ENCODE measurements at regions not wholly inside any gene's neighbourhood (a gene's known extent, or its start where the extent isn't known, plus 50 kb on each side); places are given as distances from the start of the nearest gene placed in this dataset.

GRCh38 chr3:150136242-150136641, 165.5 kb upstream of the PFN2 start:
- Histone ChIP-seq H2AFZ (ENCODE audit: low read length) (no peak overlapping the region), H3F3A (ENCODE audit: insufficient read depth, low read length) (no peaks in the 10 kb centered on the region), H3K9ac (ENCODE audit: low read length) (no peak overlapping the region), H3K4me3 (ENCODE audit: low read length) (no peak overlapping the region), H3K27me3 (replicated peaks; ENCODE audit: insufficient read depth, low read length) (no peaks in the 10 kb centered on the region), H3K9me2 (replicated peaks; ENCODE audit: insufficient read depth, low read length) (no peaks in the 10 kb centered on the region), H4K20me1 (ENCODE audit: insufficient read depth, low read length) (no peaks in the 10 kb centered on the region), H3K4me2 (ENCODE audit: low read depth, low read length) (no peak overlapping the region), H3K36me3 (replicated peaks; ENCODE audit: insufficient read depth, low read length) (no peaks in the 10 kb centered on the region), H3K79me2 (ENCODE audit: low read length) (no peaks in the 10 kb centered on the region), H3K4me1 (ENCODE audit: low read length) (no peaks in the 10 kb centered on the region), H3K27ac (ENCODE audit: low read length) (no peak overlapping the region), H3K9me3 (replicated peaks; ENCODE audit: insufficient read depth, low read length) (no peaks in the 10 kb centered on the region)
- no peak for TF ChIP-seq EZH2 (optimal IDR thresholded peaks at IDR 0.05; ENCODE audit: low read depth, low read length)
- no peak for TF ChIP-seq EZH2phosphoT487 (IDR thresholded peaks at IDR 0.05; ENCODE audit: low read length)
- TF ChIP-seq, protein P1, sequence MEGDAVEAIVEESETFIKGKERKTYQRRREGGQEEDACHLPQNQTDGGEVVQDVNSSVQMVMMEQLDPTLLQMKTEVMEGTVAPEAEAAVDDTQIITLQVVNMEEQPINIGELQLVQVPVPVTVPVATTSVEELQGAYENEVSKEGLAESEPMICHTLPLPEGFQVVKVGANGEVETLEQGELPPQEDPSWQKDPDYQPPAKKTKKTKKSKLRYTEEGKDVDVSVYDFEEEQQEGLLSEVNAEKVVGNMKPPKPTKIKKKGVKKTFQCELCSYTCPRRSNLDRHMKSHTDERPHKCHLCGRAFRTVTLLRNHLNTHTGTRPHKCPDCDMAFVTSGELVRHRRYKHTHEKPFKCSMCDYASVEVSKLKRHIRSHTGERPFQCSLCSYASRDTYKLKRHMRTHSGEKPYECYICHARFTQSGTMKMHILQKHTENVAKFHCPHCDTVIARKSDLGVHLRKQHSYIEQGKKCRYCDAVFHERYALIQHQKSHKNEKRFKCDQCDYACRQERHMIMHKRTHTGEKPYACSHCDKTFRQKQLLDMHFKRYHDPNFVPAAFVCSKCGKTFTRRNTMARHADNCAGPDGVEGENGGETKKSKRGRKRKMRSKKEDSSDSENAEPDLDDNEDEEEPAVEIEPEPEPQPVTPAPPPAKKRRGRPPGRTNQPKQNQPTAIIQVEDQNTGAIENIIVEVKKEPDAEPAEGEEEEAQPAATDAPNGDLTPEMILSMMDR (IDR thresholded peaks at IDR 0.05; ENCODE audit: low read length), result no peak
- no peak for DNase-seq

GRCh38 chr3:150135287-150135721, 164.6 kb upstream of the PFN2 start:
- TF ChIP-seq EZH2 (optimal IDR thresholded peaks at IDR 0.05; ENCODE audit: low read depth, low read length) (no peak), EZH2phosphoT487 (IDR thresholded peaks at IDR 0.05; ENCODE audit: low read length) (no peak)
- TF ChIP-seq, protein P1 (IDR thresholded peaks at IDR 0.05; ENCODE audit: low read length), result no peak
- H2AFZ ChIP-seq (ENCODE audit: low read length), result no peak overlapping the region
- H3K4me3 ChIP-seq (ENCODE audit: low read length), result no peak overlapping the region
- no peaks in the 10 kb centered on the region for H3K4me1 ChIP-seq (ENCODE audit: low read length)
- H4K20me1 ChIP-seq (ENCODE audit: insufficient read depth, low read length), result no peaks in the 10 kb centered on the region
- H3K36me3 ChIP-seq (replicated peaks; ENCODE audit: insufficient read depth, low read length), result no peaks in the 10 kb centered on the region
- no peak overlapping the region for H3K27ac ChIP-seq (ENCODE audit: low read length)
- H3F3A ChIP-seq (ENCODE audit: insufficient read depth, low read length), result no peaks in the 10 kb centered on the region
- H3K4me2 ChIP-seq (ENCODE audit: low read depth, low read length), result no peak overlapping the region
- no peaks in the 10 kb centered on the region for H3K9me3 ChIP-seq (replicated peaks; ENCODE audit: insufficient read depth, low read length)
- H3K79me2 ChIP-seq (ENCODE audit: low read length), result no peaks in the 10 kb centered on the region
- no peaks in the 10 kb centered on the region for H3K27me3 ChIP-seq (replicated peaks; ENCODE audit: insufficient read depth, low read length)
- H3K9me2 ChIP-seq (replicated peaks; ENCODE audit: insufficient read depth, low read length), result no peaks in the 10 kb centered on the region
- H3K9ac ChIP-seq (ENCODE audit: low read length), result no peak overlapping the region
- DNase-seq, result no peak

- H3K4me3 ChIP-seq (ENCODE audit: low read length), result no peak overlapping the region
- no peaks in the 10 kb centered on the region for H3K9me2 ChIP-seq (replicated peaks; ENCODE audit: insufficient read depth, low read length)
- no peaks in the 10 kb centered on the region for H3K27me3 ChIP-seq (replicated peaks; ENCODE audit: insufficient read depth, low read length)
- no peak overlapping the region for H2AFZ ChIP-seq (ENCODE audit: low read length)
- TF ChIP-seq EZH2phosphoT487 (IDR thresholded peaks at IDR 0.05; ENCODE audit: low read length) (no peak), EZH2 (optimal IDR thresholded peaks at IDR 0.05; ENCODE audit: low read depth, low read length) (no peak)
- no peaks in the 10 kb centered on the region for H3K36me3 ChIP-seq (replicated peaks; ENCODE audit: insufficient read depth, low read length)
- H3K79me2 ChIP-seq (ENCODE audit: low read length), result no peaks in the 10 kb centered on the region
- H3K27ac ChIP-seq (ENCODE audit: low read length), result no peak overlapping the region
- H4K20me1 ChIP-seq (ENCODE audit: insufficient read depth, low read length), result no peaks in the 10 kb centered on the region
- no peak for DNase-seq
- H3K4me2 ChIP-seq (ENCODE audit: low read depth, low read length), result no peak overlapping the region
- H3K9ac ChIP-seq (ENCODE audit: low read length), result no peak overlapping the region
- no peaks in the 10 kb centered on the region for H3F3A ChIP-seq (ENCODE audit: insufficient read depth, low read length)
- no peaks in the 10 kb centered on the region for H3K4me1 ChIP-seq (ENCODE audit: low read length)
- no peaks in the 10 kb centered on the region for H3K9me3 ChIP-seq (replicated peaks; ENCODE audit: insufficient read depth, low read length)
These were observed 162.6 kb upstream of the PFN2 start for GRCh38 chr3:150133293-150133692.

GRCh38 chr3:150132101-150132749, 161.5 kb upstream of the PFN2 start:
- Histone ChIP-seq H3K27ac (ENCODE audit: low read length) (no peak overlapping the region), H2AFZ (ENCODE audit: low read length) (no peak overlapping the region), H3K27me3 (replicated peaks; ENCODE audit: insufficient read depth, low read length) (no peaks in the 10 kb centered on the region), H3K9ac (ENCODE audit: low read length) (no peak overlapping the region), H3K9me2 (replicated peaks; ENCODE audit: insufficient read depth, low read length) (no peaks in the 10 kb centered on the region), H3K36me3 (replicated peaks; ENCODE audit: insufficient read depth, low read length) (no peaks in the 10 kb centered on the region), H3K4me1 (ENCODE audit: low read length) (no peaks in the 10 kb centered on the region), H4K20me1 (ENCODE audit: insufficient read depth, low read length) (no peaks in the 10 kb centered on the region), H3K4me3 (ENCODE audit: low read length) (no peak overlapping the region), H3F3A (ENCODE audit: insufficient read depth, low read length) (no peaks in the 10 kb centered on the region), H3K4me2 (ENCODE audit: low read depth, low read length) (no peak overlapping the region), H3K9me3 (replicated peaks; ENCODE audit: insufficient read depth, low read length) (no peaks in the 10 kb centered on the region), H3K79me2 (ENCODE audit: low read length) (no peaks in the 10 kb centered on the region)
- no peak for DNase-seq
- TF ChIP-seq EZH2phosphoT487 (IDR thresholded peaks at IDR 0.05; ENCODE audit: low read length) (no peak), EZH2 (optimal IDR thresholded peaks at IDR 0.05; ENCODE audit: low read depth, low read length) (no peak)
- TF ChIP-seq, protein P1 (IDR thresholded peaks at IDR 0.05; ENCODE audit: low read length), result no peak
